ENCODE measurements at regions not wholly inside any gene's neighbourhood (a gene's known extent, or its start where the extent isn't known, plus 50 kb on each side); places are given as distances from the start of the nearest gene placed in this dataset.

- TF ChIP-seq POLR2A (IDR thresholded peaks at IDR 0.05; ENCODE audit: low read length) (no peak), GATA1 (IDR thresholded peaks at IDR 0.05; ENCODE audit: low read depth, low read length) (no peak)
Observed at GRCh38 chr13:22286338-22286737, 615.5 kb downstream of the FGF9 start.
